Lower lobe of right lung (tissue), 2 donors: ENCODE measurements at regions not wholly inside any gene's neighbourhood (a gene's known extent, or its start where the extent isn't known, plus 50 kb on each side); places are given as distances from the start of the nearest gene placed in this dataset.

Source experiments
- ATAC-seq, 2 donors: fragments of 200-7000 bp; cut with Tn5 transposase; one replicate each; pipeline ENCODE4 v1.9.1; 2020 to 2022; ENCODE audit warnings: mild to moderate bottlenecking in 2 of 2, moderate library complexity in 2 of 2
- DNase-seq: peaks from one replicate; pipeline ENCODE4 v3.0.0-alpha.2; 2020
- H3K27ac ChIP-seq: fragments of 200-600 bp; one replicate; pipeline ENCODE4 v1.8.0; 2022
- H3K27me3 ChIP-seq: fragments of 200-600 bp; one replicate; pipeline ENCODE4 v1.8.0; 2022; ENCODE audit warnings: low read depth
- H3K36me3 ChIP-seq: fragments of 200-600 bp; one replicate; pipeline ENCODE4 v1.8.0; 2022; ENCODE audit warnings: mild to moderate bottlenecking
- H3K4me1 ChIP-seq: fragments of 200-600 bp; one replicate; pipeline ENCODE4 v1.8.0; 2022
- H3K4me3 ChIP-seq: fragments of 200-600 bp; one replicate; pipeline ENCODE4 v1.8.0; 2022; ENCODE audit warnings: mild to moderate bottlenecking
- H3K9me3 ChIP-seq: fragments of 200-600 bp; one replicate; pipeline ENCODE4 v1.8.0; 2022
- CTCF ChIP-seq: fragments of 200-600 bp; IDR thresholded peaks from one replicate; pipeline ENCODE4 v1.8.0; 2022; ENCODE audit warnings: antibody characterized with exemption, mild to moderate bottlenecking
- intact Hi-C: fragments of 100-400 bp; cut with DNase I; formaldehyde crosslinking; loops from one replicate; pipeline ENCODE4 v1.11.0; 2022
- donor health status: DM: no; HTN: yes; CAD: no; lungs with severe emphysema.

GRCh38 chr10:70943841-70944466 lies 55.6 kb upstream of the PCBD1 start:
- TF ChIP-seq CTCF = no peak
- intact Hi-C loops = no loop called here
- no peaks in the 10 kb centered on the region for H3K36me3 ChIP-seq
- no peaks in the 10 kb centered on the region for H3K27me3 ChIP-seq
- ATAC-seq (no peak), DNase-seq (no peak)
- H3K27ac ChIP-seq = no peak overlapping the region
- no peak overlapping the region for H3K4me3 ChIP-seq
- H3K4me1 ChIP-seq = no peaks in the 10 kb centered on the region
- no peaks in the 10 kb centered on the region for H3K9me3 ChIP-seq

DNA sequence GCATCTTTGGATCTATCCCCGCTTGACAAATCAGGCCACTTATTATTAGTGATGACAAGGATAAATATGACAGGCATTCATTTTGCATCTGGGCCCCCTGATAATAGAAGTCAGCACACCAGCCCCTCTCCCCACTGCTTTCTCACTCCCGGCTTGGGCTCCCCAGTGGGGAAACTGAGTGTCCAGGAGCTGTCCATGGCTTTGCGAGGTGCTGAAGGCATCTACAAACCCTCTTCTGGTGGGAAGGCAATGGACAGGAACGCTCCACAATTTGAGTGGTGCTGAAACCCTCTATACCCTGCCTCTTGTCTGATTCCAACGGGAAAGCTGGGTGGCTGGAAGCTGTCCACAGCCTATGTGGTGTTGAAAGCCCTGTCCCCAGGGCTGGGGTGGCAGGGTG lies 61.7 kb upstream of the PCBD1 start:
- no peak for TF ChIP-seq CTCF
- ATAC-seq = no peak

DNA sequence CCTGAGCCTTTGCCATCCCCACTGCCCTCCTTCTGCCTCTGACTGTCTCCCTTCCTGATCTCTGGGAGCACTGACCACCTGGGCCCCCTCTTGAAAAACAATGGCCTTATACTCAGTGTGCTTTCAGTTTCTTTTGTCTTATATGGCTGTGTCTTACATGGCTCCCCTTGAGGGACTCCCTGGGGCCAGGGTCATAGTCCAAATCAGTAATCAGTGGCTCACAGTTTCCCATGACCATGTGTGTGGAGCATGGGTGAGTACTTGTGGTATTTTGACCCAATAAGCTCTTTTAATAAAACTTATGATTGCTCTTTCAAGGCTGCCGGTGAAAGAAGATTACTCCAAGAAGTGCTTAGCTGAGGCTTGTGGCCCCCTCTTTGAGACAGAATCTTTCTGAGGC lies 62.4 kb upstream of the PCBD1 start:
- Histone ChIP-seq H3K27me3 (no peaks in the 10 kb centered on the region), H3K27ac (no peak overlapping the region), H3K4me3 (no peak overlapping the region), H3K36me3 (no peaks in the 10 kb centered on the region), H3K9me3 (no peaks in the 10 kb centered on the region), H3K4me1 (no peaks in the 10 kb centered on the region)
- TF ChIP-seq CTCF = no peak
- ATAC-seq (no peak), DNase-seq (no peak)
- intact Hi-C loops = no loop called here

More for the DNA sequence above, 61.7 kb upstream of the PCBD1 start:
- H3K27ac ChIP-seq = no peak overlapping the region
- intact Hi-C loops = no loop called here
- H3K4me3 ChIP-seq = no peak overlapping the region
- DNase-seq = no peak
- H3K9me3 ChIP-seq = no peaks in the 10 kb centered on the region
- no peaks in the 10 kb centered on the region for H3K36me3 ChIP-seq
- H3K27me3 ChIP-seq = no peaks in the 10 kb centered on the region
- H3K4me1 ChIP-seq = no peaks in the 10 kb centered on the region

DNA sequence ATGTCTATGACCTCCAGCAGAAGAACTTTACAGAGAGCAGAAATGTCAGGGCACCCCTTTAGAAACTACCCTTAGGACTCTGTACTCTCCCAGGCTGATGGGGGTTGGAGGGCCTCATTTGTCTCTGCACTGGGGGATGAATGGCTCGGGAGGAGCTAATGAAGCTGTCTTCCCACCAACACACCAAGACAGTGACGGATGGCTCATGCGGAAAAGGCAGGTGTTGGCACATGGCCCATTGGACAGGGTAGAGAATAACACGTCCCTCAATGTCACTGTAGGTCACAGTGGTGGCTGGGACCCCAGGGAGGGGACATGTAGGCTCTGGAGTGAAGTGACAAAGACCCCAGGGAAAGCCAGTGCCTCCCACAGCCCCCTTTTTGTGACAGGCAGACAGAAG lies 64.0 kb upstream of the PCBD1 start:
- no peaks in the 10 kb centered on the region for H3K9me3 ChIP-seq
- H3K4me3 ChIP-seq = no peak overlapping the region
- H3K27ac ChIP-seq = no peak overlapping the region
- TF ChIP-seq CTCF = no peak
- H3K4me1 ChIP-seq = no peaks in the 10 kb centered on the region
- ATAC-seq (no peak), DNase-seq (no peak)
- H3K36me3 ChIP-seq = no peaks in the 10 kb centered on the region
- H3K27me3 ChIP-seq = no peaks in the 10 kb centered on the region
- intact Hi-C loops = no loop called here

GRCh38 chr10:70952921-70953320 lies 64.6 kb upstream of the PCBD1 start:
- no peak for ATAC-seq
- TF ChIP-seq CTCF = no peak
- no peak for DNase-seq
- intact Hi-C loops = no loop called here
- no peaks in the 10 kb centered on the region for H3K4me1 ChIP-seq
- H3K4me3 ChIP-seq = no peak overlapping the region
- H3K36me3 ChIP-seq = no peaks in the 10 kb centered on the region
- H3K9me3 ChIP-seq = no peaks in the 10 kb centered on the region
- no peak overlapping the region for H3K27ac ChIP-seq
- no peaks in the 10 kb centered on the region for H3K27me3 ChIP-seq
